GM19452 (cell line): ENCODE measurements at regions not wholly inside any gene's neighbourhood (a gene's known extent, or its start where the extent isn't known, plus 50 kb on each side); places are given as distances from the start of the nearest gene placed in this dataset.
"Not testable (repeated sequence)": the region's sequence is repeated elsewhere in the genome, so short reads cannot be mapped to it uniquely, and the experiment has no call there.

ENCODE experiments used
- ATAC-seq: cut with Tn5 transposase; IDR thresholded peaks from one replicate; pipeline ENCODE4 v1.9.1; 2021; ENCODE audit not compliant: unreplicated experiment

DNA sequence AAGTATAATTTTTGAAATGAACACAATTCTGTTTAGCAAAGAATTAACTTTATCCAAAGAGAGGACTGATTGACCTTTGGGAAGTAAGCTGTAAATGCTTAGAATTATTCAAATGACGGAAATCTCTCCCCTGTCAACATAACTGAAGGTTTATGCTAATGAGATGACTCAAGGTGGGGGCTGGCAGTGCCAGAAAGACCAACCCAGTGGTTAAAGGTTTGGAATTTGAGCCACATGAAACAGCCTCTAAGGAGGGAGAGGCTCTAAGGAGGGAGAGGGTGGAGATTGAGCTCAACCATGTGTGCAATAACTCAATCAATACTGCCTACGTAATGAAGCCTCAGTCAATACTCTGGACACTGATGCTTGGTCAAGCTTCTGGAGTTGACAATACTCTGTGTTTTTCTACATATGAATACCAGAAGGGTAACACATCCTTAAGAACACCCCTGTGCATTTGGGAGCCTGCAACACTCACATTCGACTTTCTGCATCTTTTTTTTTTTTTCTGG lies 123.4 kb upstream of the TENT5A start:
- ATAC-seq, result no peak

DNA sequence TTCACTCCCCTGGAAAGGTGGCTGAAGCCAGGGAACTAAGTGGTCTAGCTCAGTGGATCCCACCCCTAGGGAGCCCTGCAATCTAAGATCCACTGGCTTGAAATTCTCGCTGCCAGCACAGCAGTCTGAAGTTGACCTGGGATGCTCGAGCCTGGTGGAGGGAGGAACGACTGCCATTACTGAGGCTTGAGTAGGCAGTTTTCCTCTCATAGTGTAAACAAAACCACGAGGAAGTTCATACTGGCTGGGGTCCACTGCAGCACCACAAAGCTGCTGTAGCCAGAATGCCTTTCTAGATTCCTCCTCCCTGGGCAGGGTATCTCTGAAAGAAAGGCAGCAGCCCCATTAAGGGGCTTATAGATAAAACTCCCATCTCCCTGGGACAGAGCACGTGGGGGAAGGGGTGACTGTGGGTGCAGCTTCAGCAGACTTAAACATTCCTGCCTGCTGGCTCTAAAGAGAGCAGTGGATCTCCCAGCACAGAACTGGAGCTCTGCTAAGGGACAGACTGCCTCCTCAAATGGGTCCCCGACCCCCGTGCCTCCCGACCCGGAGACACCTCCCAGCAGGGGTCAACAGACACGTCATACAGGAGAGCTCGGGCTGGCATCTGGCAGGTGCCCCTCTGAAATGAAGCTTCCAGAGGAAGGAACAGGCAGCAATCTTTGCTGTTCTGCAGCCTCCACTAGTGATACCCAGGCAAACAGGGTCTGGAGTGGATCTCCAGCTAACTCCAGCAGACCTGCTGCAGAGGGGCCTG lies 117.4 kb upstream of the TENT5A start:
- not testable (repeated sequence) for ATAC-seq

DNA sequence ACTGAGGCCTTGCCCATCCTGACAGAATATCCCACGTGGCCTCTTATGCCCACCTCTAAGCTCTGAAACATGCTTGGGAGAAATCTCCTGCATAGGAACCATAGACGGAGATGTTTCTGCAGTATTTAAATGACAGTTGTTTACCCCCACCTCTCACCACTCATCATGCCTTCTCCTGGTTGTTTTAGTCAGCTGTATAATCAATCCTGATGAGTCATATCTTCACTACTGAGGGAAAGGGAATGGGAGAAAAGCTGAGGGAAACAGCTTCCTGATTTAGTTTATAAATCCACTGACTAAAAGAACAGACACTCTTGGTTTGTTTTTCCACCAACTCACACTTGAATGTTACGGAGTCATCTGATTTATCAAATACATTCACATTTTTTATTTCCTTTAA lies 113.2 kb upstream of the TENT5A start:
- ATAC-seq, result no peak

DNA sequence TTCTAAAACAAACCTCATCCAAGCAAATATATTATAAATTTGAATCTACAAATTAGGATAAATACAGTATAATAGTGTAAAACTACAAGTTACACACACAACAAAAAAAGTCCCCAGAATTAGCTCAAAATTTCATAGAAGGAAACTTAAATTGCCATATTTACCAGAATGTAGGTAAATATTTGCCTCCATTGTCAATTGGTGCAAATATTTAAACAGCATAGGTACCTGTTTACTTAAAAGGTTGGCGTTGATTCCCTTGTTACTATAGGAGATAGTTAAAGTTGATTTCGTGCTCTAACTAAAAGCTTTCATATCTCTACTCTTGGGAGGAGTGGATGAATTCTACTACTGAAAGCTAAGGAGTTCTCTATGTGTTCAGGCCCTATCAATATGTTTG lies 111.6 kb upstream of the TENT5A start:
- no peak for ATAC-seq

DNA sequence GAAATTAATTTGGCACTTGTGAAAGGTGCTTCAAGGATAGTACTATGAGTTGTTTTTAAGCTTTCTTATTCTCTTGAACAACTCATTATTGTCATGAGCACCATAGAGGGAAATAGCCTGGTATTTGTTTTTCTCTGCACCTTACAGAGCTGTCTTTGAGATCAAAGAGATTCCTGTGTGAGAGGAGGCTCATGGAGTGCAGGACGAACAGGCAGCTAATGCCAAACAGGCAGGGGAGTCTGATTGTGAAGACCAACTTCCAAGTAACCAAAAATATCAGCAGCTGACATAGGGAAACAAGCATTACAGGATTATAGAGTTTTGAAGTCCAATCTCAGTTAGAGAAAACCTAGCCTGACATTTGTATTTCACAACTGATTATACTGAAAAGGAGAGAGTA lies 110.6 kb upstream of the TENT5A start:
- no peak for ATAC-seq

DNA sequence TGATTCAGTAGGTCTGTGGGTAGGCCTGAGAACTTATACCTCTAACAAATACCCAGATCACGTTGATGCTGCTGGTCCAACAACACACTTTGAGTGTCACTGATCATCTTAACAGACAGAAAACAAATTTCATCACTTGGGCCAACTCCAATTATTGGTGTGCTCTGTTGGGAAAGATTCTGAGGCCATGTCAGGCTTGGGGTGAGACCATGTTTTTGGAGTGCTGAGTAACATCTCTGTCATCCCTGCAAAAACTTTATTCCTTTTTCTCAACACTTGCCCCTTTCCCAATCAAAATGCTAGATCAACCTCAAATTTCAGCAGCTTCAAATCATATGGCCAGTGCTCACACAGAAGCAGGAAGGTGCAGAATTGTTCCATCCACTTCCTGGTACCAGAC lies 108.8 kb upstream of the TENT5A start:
- no peak for ATAC-seq

DNA sequence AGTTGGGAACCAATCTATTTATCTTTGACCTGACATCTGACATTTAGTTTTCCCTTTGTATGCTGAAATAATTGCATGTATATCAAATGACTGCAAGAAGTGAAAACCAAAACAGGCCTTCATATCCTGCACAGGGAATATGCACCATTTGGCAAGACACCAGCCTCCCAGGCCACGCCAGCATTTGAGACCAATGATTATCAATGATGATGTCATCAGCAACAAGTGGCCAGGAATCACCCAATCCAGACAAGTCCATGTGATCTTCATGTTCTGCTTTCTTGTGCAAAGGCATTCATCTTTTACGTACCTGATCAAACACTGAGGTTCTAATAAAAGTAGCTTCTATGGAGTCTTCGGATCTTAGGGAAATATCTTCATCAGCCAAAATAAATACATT lies 107.4 kb upstream of the TENT5A start:
- ATAC-seq, result no peak

DNA sequence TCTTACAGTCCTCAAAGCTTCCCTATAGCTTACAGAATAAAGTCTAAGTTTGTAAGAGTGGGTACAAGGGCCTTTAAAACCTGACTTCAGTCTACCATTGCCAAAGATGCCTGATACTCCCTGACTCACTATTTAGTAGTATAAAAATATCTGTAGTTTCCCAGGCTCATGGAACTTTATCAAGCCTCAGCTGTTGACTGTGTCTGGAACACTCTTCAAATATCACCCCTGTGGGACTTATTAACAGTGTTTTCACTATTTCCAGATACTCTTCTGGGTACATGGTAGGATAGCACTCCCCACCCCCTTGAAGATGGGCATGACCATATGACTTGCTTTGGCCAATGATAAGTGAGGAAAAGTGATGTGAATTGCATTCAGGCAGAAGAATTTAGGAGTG lies 105.3 kb upstream of the TENT5A start:
- no peak for ATAC-seq

DNA sequence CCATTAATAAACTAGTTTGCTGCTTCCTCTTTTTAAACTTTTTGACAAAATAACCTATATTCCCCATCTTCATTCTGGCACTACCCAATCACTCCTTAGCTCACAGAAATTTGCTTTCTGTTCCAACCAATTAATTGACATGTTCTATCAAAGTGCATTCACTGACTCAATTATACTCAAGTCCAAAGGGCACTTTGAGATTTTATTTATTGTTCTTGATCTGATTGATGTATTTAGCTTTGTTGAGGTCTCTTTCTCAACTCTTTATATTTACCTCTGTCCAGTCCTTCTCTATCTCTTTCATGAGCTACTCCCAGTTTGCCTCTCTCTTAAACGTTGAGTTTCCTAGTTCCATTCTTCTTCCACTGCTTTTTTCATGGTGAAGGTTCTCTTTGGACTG lies 104.4 kb upstream of the TENT5A start:
- no peak for ATAC-seq

DNA sequence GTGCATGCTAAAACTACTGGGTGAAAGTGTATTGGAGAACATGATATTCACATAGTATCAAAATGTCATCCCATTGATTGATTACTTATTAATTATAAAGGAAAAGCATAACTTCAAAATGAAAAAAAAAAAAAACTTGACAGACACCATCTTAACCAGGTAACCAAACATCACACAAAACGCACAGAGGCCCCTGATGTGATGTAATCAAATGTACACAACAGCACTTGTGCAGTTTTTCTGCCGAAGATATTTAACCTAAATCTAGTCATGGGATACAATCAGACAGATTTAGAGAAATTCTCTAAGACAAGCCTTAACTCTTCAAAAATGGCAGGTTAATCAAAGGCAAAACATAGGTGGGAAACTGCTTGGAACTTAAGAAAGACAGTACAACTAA lies 102.0 kb upstream of the TENT5A start:
- ATAC-seq, result no peak

DNA sequence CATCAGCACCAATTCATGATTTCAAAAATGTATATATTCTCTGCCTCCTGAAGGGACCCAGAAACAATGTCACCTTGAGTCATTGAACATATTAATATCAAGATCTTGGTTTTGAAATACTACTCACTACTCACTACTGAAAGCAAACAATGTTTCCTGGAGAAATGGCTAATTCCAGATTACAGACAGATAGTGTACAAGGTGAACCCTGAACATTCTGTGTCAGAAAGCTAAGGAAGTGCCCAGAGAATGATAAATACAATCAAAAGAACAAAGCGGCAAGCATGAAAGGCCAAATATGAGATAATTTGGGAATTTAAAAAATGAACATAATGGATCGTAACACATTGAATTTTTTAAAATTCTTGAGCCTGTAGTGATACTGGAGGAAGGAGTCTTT lies 101.5 kb upstream of the TENT5A start:
- no peak for ATAC-seq

DNA sequence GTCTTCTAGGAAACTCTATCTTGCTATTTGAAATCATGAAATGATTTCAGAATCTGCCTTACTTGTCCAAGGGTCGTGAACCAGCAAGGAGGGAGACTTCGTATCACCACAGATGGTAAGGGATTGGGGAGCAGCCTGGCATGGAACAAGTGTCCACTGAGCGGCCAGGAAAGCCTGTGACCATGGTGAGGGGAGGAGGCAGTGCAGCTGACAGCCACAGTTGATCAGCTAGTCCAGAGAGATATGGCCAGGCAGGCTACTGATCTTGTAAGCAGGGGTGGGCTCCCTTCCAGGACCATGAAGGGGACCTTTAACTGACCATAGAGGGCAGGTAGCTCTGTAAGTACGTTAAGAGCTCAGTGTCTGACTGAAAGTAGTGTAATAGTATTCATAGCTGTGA lies 96.8 kb upstream of the TENT5A start:
- ATAC-seq, result no peak

DNA sequence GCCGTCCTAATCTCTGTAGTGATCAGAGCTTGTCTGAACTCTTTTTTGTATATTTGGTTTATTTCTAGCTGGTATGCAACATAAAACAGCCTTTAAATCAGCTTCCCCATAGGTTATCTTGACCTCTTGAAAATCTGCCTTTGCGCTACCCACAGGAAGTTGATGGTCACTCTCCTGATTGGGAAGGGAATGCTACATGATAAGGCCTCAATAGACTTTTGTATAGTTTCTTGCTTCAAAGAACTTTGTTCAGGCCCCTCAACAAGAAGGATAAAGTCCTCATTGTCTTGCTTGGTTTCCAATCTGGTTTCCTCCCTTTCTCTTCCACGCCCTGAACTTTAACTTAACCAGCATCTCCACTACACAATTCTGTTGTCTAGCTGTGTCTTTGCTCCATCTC lies 95.4 kb upstream of the TENT5A start:
- ATAC-seq, result no peak

DNA sequence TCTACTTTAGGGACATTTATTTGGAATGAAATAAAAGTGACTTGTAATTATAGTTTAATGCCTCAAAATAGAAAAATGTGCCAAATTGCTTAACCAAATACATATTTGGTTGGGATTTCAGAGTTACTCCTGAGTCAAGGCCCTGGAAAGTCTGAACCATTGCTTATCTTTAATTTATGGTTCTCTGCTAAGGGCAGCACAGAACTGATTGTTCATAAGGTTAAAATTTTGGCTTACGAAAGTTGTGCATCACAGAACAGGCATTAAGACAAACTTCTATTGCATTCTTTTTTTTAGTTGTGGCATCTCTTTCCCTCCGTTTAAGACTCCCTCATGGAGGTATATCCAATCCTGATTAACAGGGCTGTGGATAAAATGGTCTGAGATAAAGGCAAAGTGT lies 92.2 kb upstream of the TENT5A start:
- ATAC-seq, result no peak

DNA sequence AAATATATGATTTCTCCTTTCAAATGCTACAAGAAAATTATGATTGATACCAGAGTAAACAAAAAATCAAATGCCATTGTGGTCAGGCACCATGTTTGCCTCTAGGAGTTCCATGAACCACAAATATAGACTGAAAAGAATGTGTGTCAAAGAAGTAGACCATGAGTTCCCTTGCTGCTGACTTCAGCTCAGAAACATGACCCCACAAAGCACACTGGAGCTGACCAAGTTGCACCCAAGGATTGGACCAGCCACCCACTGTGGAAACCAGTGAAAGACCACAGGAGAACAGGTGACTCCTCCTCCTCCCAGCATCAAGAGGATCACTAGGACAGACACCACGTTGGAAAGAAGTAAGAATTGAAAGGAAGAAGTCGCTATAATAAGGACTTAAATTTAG lies 90.8 kb upstream of the TENT5A start:
- ATAC-seq, result no peak

DNA sequence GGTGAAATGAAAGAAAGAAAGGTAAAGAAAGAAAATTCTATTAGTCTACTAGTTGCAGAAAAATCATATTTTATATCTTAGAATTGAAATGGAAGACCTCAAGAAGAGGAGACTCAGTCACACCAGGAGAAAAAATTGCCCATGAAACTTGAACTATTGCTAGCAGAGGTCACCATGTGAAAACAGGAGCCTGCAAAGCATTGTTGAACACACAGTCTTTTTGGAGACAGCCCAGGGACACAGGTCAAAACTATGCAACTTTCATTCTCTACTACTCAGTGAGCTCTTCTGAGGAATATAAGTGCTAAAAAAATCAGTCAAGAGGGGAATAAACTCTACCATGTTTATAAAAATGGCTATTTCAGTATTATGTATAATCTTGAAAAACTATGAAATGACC lies 89.8 kb upstream of the TENT5A start:
- ATAC-seq, result no peak

DNA sequence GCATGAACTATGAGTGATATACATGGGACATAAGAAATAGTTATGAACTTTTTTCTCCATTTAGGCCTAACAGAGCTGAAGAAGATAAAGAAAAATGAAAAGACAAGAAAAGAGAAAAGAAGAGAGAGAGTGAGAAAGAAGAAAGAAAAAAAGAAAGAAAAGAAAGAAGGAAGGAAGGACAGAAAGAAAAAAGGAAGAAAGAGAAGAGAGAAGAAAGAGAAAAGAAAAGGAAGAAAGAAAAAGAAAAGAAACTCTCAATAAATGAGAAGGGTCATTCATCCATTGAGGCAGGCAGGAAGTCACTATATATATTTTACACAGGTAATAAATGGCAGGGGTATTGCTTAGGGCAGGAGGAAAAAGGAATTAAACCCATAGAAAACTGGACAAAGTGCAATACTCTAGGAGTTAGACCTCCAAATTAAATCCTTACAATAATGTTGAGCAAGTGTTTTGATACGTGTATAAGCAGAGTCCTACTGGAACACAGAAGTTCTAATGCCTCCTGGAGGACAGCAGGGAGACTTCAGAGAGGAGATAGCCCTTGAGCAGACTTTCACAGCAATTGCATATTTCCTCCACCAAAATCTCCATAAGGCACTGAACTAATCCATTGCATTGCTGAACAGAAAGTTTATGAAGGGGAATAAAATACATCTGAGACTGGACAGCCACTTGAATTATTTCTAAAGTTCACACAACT lies 86.4 kb upstream of the TENT5A start:
- ATAC-seq, result no peak

DNA sequence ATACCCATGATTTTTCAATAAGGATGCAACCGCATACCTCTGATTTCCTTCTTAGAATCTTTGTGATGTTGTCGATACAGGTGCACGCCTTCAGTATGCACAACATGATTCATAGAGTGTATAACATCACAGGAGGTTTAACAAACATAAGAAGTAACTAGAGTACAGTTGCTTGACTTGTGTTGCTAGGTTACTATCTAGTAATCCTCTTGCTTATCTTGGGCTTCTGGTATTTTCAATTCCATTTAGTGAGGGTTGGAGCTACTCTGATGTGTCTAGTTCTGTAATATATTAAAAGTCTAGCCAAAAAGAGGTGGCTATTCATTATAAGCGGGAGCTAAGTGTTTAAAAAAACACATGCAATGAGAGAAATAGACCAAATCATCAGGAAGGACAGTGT lies 85.5 kb upstream of the TENT5A start:
- no peak for ATAC-seq

DNA sequence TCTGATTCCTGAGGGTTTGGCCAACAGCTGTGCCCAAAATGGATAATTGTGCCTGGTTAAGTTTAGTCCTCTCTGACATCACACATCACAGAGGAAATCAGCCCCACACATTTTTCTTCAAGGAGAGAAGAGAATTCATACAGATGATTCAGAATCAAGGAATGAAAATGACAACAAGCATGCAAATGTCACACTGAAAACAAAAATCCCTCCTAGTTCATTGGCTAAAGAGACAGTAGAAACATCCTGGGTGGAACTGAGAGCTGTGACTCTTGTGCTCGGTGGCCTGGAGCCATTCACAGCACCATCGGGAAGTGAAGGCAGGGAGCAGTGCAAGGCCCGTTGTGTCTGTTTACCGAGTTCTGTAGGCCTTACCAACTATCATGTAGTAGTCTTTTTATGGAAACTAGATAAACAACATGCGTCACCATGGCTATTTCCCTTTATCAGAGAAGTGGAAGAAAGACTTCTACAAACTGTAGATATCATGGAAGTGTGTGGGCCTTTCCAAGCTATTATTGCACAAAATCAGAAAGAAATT lies 81.7 kb upstream of the TENT5A start:
- no peak for ATAC-seq

DNA sequence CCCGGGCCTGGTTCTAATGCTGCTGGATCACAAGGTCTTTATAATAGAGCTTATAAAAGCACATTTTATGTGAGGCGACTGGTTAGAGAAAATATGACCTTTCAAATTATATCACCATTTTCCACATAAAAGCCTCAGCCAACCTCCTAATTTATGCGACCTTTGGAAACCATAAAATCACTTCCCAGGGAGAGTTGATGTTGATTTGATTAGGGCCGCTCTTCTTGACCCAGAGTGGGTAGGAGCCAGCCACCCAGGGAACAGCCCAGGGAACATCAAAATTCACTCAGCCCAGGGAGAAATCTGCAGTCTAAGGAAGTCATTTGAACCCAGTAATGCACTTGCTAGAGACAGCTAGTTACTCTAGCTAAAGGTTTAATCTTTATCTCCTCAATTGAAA lies 79.8 kb upstream of the TENT5A start:
- no peak for ATAC-seq

DNA sequence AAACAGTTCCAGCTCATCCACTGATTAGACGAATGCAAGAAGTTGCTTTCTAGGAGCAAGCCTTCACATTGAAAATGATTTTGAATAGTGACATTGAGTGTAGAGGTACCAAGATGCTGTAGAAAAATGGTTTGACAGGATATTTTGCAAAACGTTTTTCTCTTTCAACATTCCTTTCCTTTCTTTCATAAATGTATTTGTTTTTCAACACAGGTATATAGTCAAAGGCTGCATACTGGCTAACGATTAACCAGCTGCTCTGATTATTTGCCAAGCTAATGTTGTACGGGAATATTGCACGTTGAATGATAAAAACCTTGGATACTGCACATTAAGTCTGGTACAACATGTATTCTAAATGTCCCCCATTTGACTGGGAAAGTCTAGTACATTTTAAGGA lies 78.8 kb upstream of the TENT5A start:
- no peak for ATAC-seq

DNA sequence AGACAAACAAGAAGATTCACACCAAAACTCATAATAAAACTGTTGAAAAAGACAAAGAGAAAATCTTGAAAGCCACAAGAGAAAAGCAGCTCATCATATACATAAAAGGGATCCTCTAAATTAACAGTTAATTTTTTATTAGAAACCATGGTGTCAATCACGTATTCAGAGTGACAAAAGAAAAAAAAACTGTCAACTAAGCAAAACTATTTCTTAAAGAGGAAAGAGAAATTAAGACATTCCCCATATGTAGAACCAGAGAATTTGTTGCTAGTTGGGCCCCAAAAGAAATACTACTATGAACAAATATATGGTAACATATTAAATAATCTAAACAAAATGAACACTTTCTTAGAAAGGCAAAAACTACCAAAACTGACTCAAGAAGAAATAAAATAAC lies 74.3 kb upstream of the TENT5A start:
- ATAC-seq, result no peak
